Amniotic epithelial cell (primary cell): ENCODE measurements at regions not wholly inside any gene's neighbourhood (a gene's known extent, or its start where the extent isn't known, plus 50 kb on each side); places are given as distances from the start of the nearest gene placed in this dataset.

Experiments used
- DNase-seq: peaks from one replicate; pipeline ENCODE4 v3.0.0-alpha.2; 2010; ENCODE audit warnings: low read depth

DNA sequence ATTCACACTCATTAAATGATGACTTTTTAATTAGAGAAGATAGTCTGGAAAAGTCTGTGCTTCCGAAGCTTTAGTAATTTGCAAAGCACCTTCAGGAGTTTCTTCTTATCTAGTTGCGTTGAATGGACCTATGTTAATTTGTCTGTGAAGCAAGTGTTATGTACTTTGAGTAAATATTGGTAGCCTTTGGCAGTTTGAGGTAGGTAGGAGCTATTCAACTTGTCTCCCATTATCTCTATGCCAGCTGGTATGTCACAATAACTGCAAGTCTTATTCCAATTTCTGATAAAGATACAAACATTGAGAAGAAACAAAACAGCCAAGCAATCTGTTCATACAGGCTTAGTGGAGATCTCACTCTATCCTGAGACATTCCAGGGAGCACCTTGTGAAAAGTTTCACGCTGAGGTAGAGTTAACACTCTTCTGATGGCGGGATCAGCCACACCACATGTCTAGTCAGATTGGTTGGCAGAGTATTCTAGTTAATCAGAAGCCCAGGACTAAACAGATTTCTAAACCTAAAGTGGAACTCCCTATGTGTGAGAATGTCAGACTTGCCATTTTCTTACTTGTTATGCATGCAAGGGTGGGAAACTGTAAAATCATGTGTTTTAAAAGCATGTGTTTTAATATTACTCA, 219.8 kb upstream of the MANEA start:
- DNase-seq = no peak

DNA sequence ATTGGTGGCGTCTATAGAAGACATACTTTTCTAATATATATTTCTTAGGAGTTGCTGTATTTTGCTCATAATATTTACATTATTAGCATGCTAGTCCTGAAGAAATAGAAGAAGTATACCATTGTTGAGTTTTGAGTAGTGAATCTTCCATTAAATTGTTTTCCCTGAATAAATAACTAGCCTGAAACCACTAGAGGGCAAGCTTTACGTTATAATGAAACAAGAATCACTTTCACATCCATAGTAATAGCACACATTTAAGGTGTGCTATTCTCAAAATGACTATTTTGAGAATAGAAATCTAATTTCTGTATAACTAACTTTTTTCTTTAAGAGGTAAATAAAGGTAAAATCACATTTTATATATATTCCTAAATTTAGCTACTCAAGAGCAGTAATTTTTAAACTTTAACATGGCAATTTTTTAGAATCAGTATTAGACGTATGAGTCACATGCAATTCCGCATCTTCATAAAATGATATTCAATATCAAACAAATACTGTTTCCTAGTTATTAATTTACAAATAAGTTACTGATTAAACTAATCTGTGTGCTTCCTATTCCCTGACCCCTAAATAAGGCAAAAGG, 213.2 kb upstream of the MANEA start:
- peak; percentile 7 for DNase-seq

DNA sequence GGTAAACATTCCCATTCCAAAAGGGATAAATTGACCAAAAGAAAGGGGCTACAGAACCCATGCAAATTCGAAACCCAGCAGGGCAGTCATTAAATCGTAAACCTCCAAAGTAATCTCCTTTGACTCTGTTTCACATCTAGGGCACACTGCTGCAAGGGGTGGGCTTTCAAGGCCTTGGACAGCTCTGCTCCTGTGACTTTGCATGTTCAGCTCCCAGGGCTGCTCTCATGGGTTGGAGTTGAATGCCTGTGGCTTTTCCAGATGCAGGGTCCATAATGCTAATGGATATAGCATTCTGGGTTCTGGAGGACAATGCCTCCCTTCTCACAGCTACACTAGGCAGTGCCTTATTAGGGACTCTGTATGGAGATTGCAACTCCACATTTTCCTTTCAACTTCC, 211.9 kb upstream of the MANEA start:
- no peak for DNase-seq

DNA sequence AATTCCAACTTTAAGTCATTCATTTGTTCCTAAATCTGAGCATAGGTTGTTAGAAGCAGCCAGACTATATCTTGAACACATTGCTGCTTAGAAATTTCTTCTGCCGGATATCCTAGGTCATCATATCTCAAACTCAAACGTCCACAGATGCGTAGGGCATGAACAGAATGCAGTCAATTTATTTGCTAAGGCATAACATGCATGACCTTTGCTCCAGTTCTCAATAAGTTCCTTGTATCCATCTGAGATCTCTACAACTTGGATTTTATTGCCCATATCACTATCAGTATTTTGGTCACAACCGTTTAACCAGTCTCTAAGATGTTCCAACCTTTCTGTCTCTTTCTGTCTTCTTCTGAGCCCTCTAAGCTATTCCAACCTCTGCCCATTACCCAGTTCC, 210.9 kb upstream of the MANEA start:
- no peak for DNase-seq

DNA sequence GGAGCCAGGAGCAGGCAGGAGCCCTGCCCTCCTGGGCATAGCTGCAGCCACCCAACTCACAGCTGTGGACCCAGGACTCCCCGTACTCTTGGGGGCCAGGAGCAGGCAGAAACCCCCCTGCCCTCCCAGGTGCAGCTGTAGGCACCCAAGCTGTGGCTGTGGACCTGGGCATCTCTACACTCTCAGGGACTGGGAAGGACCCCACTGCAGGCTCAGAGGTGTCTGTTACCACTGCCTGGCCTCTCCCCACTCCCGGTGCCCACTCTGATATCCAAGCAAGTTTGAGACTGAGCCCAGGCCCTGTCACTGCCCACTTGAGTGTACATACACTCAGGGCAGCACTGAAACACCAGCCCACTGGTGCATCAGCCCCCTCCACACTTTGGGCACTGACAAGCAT, 193.5 kb upstream of the MANEA start:
- no peak for DNase-seq

DNA sequence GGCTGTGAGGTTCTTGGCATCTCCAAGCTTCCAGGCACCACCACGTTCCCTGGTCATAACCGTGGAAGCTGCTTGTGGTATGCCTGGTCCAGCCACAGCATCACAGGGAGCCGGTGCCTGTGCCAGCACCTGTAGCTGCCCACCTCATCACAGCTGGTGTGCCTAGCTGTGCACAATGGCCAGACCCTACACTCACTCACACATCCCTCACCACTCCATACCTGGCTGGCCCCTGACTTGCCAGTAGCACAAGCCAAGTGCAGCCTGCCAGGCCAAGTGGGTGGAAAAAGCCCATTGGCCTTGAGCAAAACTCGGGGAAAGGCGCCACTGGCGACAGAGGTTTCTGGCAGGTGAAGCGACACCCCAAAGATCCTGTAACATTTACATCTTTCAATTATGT, 192.3 kb upstream of the MANEA start:
- DNase-seq = no peak

DNA sequence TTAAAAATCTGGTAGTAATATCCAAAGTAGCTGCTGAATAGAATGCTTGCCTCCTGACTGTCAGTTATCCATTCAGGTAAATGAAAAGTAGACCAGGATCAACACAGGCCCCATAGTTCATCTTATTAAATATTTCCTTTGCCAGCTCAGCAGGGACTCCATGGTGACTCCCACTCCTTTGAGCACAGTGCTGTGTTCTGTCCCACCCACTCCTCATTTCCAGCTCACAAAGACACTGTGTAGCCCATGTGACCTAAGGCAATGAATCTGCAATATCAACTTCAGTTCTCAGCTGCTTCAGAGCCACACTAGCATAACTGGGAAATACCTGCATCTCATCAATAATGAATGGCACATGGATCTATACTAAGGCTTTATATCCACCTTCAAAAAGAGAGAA, 189.5 kb upstream of the MANEA start:
- no peak for DNase-seq

DNA sequence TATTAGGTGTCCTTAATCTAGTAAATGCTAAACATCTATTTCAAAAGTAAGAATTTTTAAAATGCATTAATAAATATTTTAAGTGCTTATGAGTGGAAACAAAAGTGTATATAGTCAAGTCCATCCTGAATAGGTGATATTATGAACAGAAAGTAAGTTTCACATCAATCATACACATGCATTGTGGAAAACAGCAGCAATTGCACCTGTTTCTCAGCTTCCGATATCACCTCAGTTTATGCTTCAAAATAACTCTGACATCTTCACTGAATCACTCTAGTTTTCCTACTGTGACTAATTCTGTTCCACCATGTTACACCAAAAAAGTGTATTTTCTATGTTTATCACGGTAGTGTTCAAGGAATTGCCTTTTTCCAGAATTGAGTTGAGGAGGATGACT, 172.6 kb upstream of the MANEA start:
- no peak for DNase-seq

DNA sequence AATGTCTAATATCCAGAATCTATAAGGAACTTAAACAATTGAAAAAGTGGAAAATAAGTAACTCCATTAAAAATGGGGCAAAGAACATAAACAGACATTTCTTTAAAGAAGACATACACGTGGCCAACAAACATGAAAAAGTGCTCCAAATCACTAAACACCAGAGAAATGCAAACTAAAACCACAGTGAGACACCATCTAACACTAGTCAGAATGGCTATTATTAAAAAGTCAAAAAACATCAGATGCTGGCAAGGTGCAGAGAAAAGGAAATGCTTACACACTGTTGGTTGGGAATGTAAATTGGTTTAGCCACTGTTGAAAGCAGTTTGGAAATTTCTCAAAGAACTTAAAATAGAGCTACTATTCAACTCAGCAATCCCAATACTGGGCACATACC, 169.2 kb upstream of the MANEA start:
- no peak for DNase-seq

DNA sequence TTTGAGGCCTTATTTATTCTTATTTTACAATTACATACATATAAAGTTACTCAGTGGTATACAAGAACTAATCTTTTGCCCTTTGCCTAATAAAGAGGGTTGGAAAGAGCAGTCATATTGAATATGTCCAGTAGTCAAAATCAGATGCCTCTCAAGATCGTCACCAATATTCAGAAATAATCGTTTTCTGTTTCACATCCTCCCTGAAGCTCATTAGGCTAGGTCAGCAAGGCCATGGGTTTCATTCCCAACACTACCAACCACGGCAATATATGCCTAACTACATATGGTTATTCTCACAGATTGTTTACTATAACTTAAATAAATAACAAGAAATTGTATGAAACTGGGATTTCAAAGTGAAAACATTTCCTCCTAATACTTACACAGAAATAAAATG, 167.2 kb upstream of the MANEA start:
- no peak for DNase-seq

DNA sequence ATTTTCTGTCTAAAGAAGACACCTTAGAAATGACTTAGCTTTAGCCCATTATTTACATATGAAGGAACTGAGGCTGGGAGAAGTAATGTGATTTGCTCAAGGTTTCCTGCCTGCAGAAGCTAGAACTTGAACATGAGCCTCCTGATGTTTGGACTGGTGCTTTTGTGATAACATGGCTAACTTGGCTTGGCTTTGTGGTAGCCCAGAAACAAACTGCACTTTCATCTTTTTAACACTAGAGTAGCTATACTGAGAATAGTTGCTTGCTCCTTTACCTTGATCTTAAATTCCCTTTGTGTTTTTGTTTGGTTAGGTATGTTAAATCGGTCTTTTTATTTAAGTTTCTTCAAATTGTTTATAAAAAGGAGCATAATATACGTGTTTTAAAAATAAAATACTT, 163.5 kb upstream of the MANEA start:
- DNase-seq = no peak

DNA sequence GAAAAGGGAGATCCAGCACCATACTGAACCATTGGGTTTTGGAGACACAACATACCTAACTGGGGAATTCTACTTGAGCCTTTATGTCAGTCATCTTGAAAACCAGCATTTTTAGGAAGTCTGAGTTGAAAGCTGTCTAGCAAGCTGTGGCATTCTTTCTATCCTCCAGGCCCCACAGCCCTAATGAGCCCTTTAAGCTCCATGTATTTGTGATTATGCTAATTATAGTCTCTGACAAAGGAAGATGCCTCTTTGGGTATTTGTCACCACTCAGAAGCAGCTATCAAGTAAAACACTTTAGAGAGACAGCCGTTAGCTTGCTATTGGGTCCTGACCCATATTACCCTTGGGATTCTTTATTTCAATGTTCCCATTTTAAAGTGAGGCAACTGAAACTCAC, 159.5 kb upstream of the MANEA start:
- DNase-seq = no peak

DNA sequence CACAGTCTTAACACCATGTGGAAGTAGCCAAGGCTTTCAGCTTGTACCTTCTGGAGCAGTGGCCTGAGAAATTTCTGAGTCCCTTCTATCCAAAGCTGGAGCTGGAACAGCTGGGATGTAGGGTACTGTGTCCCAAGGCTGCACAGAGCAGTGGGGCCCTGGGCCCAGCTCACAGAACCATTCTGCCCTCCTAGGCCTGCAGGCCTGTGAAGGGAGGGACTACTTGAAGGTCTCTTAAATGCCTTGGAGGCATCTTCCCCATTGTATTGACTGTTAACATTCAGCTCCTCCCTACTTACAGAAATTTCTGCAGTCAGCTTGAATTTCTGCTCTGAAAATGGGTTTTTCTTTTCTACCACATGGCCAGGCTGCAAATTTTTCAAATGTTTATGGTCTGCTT, 156.5 kb upstream of the MANEA start:
- no peak for DNase-seq

DNA sequence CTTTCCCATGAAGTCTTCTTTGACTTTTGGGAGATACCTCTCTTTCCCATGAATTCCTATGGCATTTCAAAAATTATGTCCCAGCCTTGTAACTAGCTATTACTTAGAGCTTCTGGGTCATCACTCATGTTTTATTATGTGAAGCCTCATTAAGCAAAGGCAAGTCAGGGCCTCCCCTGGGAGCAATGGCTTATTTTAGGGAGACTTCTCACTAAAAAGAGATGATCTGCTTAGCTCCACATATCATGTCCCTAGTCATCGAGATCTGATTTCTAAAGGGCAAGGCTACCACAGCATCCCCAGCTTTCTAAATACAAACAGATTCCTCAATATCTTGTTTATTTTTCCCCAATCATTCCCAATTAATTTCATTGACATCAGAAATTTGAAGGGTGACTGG, 154.0 kb upstream of the MANEA start:
- DNase-seq = no peak

DNA sequence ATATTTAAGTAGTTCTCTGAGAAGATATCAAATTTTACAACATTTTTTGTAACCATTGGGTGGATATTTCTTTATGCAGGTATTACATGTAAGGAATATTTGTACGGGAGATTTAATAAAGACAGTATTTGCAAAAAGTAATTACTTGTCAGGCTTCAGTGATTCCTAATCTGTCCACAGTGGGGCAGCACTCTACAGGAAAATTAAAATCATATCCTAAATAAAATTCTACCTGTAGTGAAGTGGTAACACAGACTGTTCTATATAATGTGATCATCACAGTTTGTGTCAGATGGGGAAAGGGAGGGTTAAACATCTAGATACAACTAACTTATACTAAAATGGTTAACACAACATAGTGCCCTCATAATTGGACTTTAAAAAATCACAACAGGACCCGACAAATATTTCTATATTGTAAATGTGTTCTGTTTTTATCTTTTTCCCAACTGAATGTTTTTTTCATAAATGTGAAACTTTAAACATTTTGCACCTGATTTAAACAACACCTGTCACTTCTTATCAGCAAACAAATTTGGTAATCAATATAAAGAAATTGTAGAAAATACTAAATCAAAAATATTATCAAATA, 145.6 kb upstream of the MANEA start:
- DNase-seq = peak; percentile 29

DNA sequence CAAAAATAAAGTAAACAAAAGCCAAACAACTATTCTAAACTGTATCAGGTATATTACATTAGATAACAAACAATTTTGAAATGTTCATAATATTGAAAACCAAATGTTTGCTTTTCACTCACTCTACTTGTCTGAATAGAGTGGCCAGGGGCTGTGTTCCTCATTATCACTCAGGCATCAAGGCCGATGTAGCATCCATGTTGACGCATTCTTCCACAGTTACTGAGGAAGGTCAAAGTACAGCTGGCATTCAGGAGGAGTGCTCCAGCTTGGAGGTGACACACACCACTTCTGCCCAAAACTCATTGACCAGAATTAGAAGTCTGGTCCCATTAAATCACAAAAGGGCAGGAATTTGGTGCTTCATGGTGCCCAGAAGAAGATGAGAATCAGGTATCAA, 137.6 kb upstream of the MANEA start:
- no peak for DNase-seq

DNA sequence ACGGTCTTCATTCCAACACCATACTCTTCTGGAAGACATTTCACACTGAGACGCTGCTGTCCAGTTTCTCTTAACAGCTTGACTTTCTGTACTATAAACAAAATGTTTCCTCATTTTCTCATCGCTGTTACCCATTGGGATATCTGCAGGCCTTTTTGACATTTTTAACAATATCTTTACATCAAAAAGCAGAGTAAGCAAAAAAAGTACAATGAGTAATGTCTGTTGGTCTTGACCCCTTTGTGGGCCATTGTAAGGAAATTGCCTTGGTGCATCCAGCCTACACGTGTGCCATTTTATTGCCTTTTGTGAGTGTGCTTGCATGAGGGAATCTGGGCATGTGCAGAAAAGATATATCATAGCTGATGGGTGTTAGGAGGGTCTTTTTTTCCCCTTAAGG, 129.1 kb upstream of the MANEA start:
- DNase-seq = no peak

DNA sequence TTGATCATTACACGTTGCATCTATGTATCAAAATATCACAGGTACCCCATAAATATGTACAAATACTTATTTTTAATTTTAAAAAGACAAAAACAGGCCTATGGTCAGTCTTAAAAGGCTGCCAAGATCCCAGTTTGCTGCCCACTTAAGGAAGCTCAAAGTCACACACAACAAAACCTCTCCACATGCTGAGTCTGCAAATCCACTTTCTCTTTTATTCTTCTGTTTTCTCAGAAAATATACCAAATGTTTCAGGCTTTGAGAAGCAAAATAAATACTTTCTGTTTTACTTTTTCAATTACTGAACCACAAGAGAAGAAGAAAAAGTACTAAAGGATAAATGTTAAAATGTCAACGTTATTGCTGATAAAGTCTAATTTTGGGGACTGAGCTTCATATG, 107.8 kb upstream of the MANEA start:
- no peak for DNase-seq

DNA sequence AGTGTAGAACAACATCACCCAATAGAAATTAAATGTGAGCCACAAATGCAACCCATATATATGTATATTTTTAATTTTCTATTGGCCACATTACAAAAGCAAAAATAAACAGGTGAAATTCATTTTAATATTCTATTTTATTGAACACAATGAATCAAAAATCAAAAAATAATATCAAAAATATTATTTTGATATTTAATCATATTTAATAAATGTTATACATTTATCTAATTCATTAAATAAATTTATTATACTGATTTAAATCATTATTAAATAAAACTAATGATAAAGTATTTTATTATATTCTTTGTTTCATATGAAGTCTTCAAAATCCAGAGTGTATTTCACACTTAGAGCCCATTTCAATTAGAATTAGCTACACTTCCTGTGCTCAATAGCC, 98.4 kb upstream of the MANEA start:
- no peak for DNase-seq

DNA sequence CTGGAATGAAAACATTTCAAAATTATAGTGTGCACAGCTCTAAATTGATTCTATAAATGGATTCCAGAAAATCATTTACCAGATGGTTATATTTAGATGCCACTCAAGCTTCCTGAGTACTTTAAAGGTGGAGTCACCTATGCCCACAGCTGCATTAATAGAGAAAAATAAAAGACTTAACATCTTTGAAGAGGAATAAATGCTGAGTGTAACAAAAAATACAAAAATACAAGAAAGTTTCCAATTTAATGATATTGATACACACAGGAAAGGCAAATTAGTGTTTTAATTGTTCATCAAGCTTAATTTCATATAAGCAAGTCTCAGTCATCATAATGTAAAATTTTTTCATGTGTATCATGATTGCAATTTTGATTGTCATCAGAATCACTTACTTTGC, 89.5 kb upstream of the MANEA start:
- DNase-seq = no peak

DNA sequence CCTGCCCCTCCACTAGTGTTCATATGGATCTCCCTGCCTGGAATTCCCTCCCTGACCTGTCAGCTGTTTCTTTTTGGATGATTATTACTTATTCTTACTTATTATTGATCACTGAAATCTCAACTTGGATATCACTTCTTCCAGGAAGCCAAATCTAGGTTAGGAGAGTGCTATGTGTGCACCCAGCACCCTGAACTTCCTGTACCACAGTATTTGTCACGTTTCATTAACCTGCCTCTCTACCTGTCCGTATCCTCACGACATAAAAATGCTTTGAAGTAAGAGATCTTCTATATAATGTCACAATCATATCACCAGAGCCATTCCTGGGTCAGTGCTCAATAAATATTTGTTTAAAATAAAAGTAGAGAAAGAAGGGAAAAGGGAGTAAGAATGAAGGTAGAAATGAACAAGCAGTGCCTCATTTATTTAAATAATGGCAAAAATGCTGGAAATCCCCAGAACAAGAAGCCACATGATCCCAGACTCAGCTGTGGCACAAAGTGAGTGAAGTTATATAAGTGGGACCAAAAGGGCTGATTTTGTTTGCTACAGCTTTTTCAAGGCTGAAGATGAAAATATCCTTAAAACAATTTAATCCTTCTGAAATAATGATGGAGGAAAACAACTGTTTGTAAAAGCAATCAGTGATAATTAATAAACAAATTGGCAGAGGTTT, 88.0 kb upstream of the MANEA start:
- DNase-seq = no peak

DNA sequence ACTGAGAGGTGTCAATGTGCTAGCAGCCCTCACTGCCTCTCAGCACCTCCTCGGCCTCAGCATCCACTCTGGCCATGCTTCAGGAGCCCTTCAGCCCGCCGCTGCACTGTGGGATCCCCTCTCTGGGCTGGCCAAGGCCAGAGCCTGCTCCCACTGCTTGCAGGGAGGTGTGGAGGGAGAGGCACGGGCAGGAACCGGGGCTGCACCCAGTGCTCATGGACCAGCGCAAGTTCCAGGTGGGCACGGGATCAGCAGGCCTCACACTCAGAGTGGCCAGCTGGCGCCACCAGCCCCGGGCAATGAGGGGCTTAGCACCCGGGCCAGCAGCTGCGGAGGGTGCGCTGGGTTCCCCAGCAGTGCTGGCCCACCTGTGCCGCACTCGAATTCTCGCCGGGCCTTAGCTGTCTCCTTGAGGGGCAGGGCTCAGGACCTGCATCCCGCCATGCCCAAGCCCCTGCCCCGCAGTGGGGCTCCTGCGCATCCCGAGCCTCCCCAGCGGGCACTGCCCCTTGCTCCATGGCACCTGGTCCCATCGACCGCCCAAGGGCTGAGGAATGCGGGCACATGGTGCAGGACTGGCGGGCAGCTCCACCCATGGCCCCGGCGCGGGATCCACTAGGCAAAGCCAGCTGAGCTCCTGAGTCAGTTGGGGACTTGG, 80.4 kb upstream of the MANEA start:
- DNase-seq = no peak
